ENCODE measurements at regions not wholly inside any gene's neighbourhood (a gene's known extent, or its start where the extent isn't known, plus 50 kb on each side); places are given as distances from the start of the nearest gene placed in this dataset.

DNA sequence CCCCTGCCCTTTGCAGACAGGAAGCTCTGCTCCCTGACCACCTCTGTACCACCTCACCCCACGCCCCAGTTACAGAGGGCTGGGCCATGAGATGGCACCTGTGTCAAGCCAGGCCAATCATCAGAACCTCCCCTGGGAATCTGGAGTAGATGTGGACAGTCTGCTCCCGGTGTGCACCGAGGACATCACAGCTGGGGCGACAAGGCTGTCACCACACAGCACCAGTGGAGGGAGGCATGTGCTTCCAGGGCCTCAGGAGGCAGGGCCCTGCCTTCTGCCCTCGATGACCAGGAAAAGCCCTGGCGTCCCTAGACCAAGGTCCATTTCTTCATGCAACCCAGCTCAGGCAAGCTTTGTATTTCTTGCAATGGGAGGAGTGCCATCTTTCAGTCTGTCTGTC is 309.5 kb downstream of the CTTN start:
- TF ChIP-seq CTCF (conservative IDR thresholded peaks at IDR 0.05 in 1 of 2, IDR thresholded peaks at IDR 0.05 in 1 of 2; ENCODE audit: low read depth in 1 of 2, low read length in 2 of 2) (no peak), EZH2 (IDR thresholded peaks at IDR 0.05; ENCODE audit: low read length, missing control alignments) (no peak)
